SU-DHL-6 (cell line): ENCODE measurements at regions not wholly inside any gene's neighbourhood (a gene's known extent, or its start where the extent isn't known, plus 50 kb on each side); places are given as distances from the start of the nearest gene placed in this dataset.

Experiments used
- H2AFZ ChIP-seq: fragments of 200-600 bp; sonication (generic); 2 replicates; pipeline ENCODE4 v1.6.1; 2014; ENCODE audit warnings: low read depth, mild to moderate bottlenecking, moderate library complexity, mixed read lengths, antibody characterized with exemption, low read length; ENCODE audit not compliant: severe bottlenecking
- H3F3A ChIP-seq: fragments of 200-600 bp; shearing (Covaris generic); 2 replicates; pipeline ENCODE4 v1.6.0; 2016; ENCODE audit warnings: antibody characterized with exemption, mild to moderate bottlenecking; ENCODE audit not compliant: insufficient read depth
- H3K27ac ChIP-seq: fragments of 200-600 bp; sonication (generic); 2 replicates; pipeline ENCODE4 v1.5.1; 2016; ENCODE audit warnings: low read depth, mild to moderate bottlenecking, low read length, moderate library complexity, mixed read lengths
- H3K27me3 ChIP-seq: fragments of 200-600 bp; sonication (generic), shearing (Covaris generic); 2 replicates; pipeline ENCODE4 v1.6.0; 2014; ENCODE audit warnings: mild to moderate bottlenecking, low read length
- H3K36me3 ChIP-seq: fragments of 200-600 bp; sonication (generic); 2 replicates; pipeline ENCODE4 v1.6.1; 2014; ENCODE audit warnings: mild to moderate bottlenecking, low read length, mixed read lengths
- H3K4me2 ChIP-seq: fragments of 300-600, 200-600 bp; shearing (Covaris generic), sonication (generic); 2 replicates; pipeline ENCODE4 v1.6.0; 2014; ENCODE audit warnings: low read length, low read depth, mild to moderate bottlenecking; ENCODE audit not compliant: poor library complexity, severe bottlenecking
- H3K4me3 ChIP-seq: fragments of 200-600 bp; sonication (generic); 2 replicates; pipeline ENCODE4 v1.5.1; 2014; ENCODE audit warnings: antibody characterized with exemption, low read length, mild to moderate bottlenecking, mixed read lengths; ENCODE audit not compliant: insufficient read depth, poor library complexity, severe bottlenecking
- H3K79me2 ChIP-seq: fragments of 200-600 bp; sonication (generic); 2 replicates; pipeline ENCODE4 v1.6.1; 2014; ENCODE audit warnings: mild to moderate bottlenecking, low read length, moderate library complexity; ENCODE audit not compliant: insufficient read depth
- H3K9ac ChIP-seq: fragments of 200-600 bp; sonication (generic); 2 replicates; pipeline ENCODE4 v1.7.0; 2014; ENCODE audit warnings: mild to moderate bottlenecking, low read length
- H3K9me2 ChIP-seq: fragments of 200-600 bp; sonication (generic); replicated peaks from 2 replicates; pipeline ENCODE4 v1.6.1; 2014; ENCODE audit warnings: low read length; ENCODE audit not compliant: insufficient read depth
- H3K9me3 ChIP-seq: fragments of 200-600 bp; sonication (generic); 2 replicates; pipeline ENCODE4 v1.6.1; 2014; ENCODE audit warnings: low read length, mixed read lengths; ENCODE audit not compliant: insufficient read depth
- H4K20me1 ChIP-seq: fragments of 200-600 bp; sonication (generic); 2 replicates; pipeline ENCODE4 v1.6.1; 2014; ENCODE audit warnings: low read depth, mild to moderate bottlenecking, antibody characterized with exemption, low read length, moderate library complexity, mixed read lengths
- CTCF ChIP-seq: fragments of 200-600 bp; sonication (generic); IDR thresholded peaks from one replicate; pipeline ENCODE4 v1.5.1; 2017; ENCODE audit warnings: antibody characterized with exemption, mild to moderate bottlenecking, low read length, moderate library complexity; ENCODE audit not compliant: insufficient read depth, poor library complexity, severe bottlenecking
- EZH2phosphoT487 ChIP-seq: fragments of 200-600 bp; sonication (generic), shearing (Covaris generic); conservative IDR thresholded peaks from 2 replicates; pipeline ENCODE4 v1.6.1; 2018; ENCODE audit warnings: mild to moderate bottlenecking, antibody characterized with exemption, low read length, moderate library complexity, mixed read lengths

- Histone ChIP-seq H3K27ac (no peak overlapping the region), H3K79me2 (no peaks in the 10 kb centered on the region), H3F3A (no peaks in the 10 kb centered on the region), H2AFZ (no peak overlapping the region), H3K9me2 (no peaks in the 10 kb centered on the region), H3K9ac (no peak overlapping the region), H3K4me2 (no peak overlapping the region), H3K27me3 (no peaks in the 10 kb centered on the region), H3K4me3 (no peak overlapping the region), H4K20me1 (no peaks in the 10 kb centered on the region), H3K36me3 (no peaks in the 10 kb centered on the region), H3K9me3 (no peaks in the 10 kb centered on the region)
- no peak for TF ChIP-seq EZH2phosphoT487
- no peak for TF ChIP-seq CTCF
Observed at GRCh38 chr3:178404961-178405360, 131.3 kb upstream of the KCNMB2 start.

- no peaks in the 10 kb centered on the region for H3K79me2 ChIP-seq
- no peak overlapping the region for H3K9ac ChIP-seq
- no peaks in the 10 kb centered on the region for H3K9me2 ChIP-seq
- no peaks in the 10 kb centered on the region for H3K36me3 ChIP-seq
- H3K4me2 ChIP-seq, result no peak overlapping the region
- no peaks in the 10 kb centered on the region for H3K9me3 ChIP-seq
- H4K20me1 ChIP-seq, result no peaks in the 10 kb centered on the region
- no peak overlapping the region for H3K4me3 ChIP-seq
- H2AFZ ChIP-seq, result no peak overlapping the region
- H3K27ac ChIP-seq, result no peak overlapping the region
- H3F3A ChIP-seq, result no peaks in the 10 kb centered on the region
- TF ChIP-seq CTCF (no peak), EZH2phosphoT487 (no peak)
- H3K27me3 ChIP-seq, result no peaks in the 10 kb centered on the region
Observed at GRCh38 chr3:178405531-178405930, 130.7 kb upstream of the KCNMB2 start.

- Histone ChIP-seq H3K4me3 (no peak overlapping the region), H3K4me2 (no peak overlapping the region), H3K27me3 (no peaks in the 10 kb centered on the region), H3K27ac (no peak overlapping the region), H3K79me2 (no peaks in the 10 kb centered on the region), H3F3A (no peaks in the 10 kb centered on the region), H3K9me3 (no peaks in the 10 kb centered on the region), H4K20me1 (no peaks in the 10 kb centered on the region), H3K9ac (no peak overlapping the region), H3K9me2 (no peaks in the 10 kb centered on the region), H2AFZ (no peak overlapping the region), H3K36me3 (no peaks in the 10 kb centered on the region)
- TF ChIP-seq EZH2phosphoT487, result no peak
- TF ChIP-seq CTCF, result no peak
Observed at GRCh38 chr3:178406206-178406605, 130.0 kb upstream of the KCNMB2 start.

GRCh38 chr3:178415384-178415783 is 120.9 kb upstream of the KCNMB2 start:
- TF ChIP-seq CTCF (no peak), EZH2phosphoT487 (no peak)
- Histone ChIP-seq H4K20me1 (no peaks in the 10 kb centered on the region), H3F3A (no peaks in the 10 kb centered on the region), H3K79me2 (no peaks in the 10 kb centered on the region), H3K27me3 (no peaks in the 10 kb centered on the region), H3K9me2 (no peaks in the 10 kb centered on the region), H3K27ac (no peak overlapping the region), H3K9ac (no peak overlapping the region), H3K4me2 (no peak overlapping the region), H3K36me3 (no peaks in the 10 kb centered on the region), H3K9me3 (no peaks in the 10 kb centered on the region), H2AFZ (no peak overlapping the region), H3K4me3 (no peak overlapping the region)
